ENCODE measurements at regions not wholly inside any gene's neighbourhood (a gene's known extent, or its start where the extent isn't known, plus 50 kb on each side); places are given as distances from the start of the nearest gene placed in this dataset.

DNA sequence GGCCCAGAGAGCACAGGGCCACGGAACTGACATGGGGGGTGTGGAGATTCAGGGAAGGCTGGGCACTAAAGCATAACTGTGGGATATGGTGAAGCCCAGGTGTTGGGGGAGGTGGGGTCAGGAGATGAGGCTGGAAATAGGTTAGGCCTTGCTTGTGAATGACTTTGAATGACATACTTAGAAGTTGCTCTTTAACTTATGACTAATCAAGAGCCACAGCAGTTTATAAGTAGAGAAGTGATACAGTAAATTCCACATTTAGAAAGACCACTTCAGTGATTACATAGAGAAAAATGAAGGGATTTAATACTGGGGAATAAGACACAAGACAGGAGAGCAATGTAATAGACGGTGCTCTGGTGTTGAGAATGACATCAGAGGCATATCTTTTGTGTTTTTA lies 120.8 kb upstream of the SEC61G start:
- TF ChIP-seq, protein P1, sequence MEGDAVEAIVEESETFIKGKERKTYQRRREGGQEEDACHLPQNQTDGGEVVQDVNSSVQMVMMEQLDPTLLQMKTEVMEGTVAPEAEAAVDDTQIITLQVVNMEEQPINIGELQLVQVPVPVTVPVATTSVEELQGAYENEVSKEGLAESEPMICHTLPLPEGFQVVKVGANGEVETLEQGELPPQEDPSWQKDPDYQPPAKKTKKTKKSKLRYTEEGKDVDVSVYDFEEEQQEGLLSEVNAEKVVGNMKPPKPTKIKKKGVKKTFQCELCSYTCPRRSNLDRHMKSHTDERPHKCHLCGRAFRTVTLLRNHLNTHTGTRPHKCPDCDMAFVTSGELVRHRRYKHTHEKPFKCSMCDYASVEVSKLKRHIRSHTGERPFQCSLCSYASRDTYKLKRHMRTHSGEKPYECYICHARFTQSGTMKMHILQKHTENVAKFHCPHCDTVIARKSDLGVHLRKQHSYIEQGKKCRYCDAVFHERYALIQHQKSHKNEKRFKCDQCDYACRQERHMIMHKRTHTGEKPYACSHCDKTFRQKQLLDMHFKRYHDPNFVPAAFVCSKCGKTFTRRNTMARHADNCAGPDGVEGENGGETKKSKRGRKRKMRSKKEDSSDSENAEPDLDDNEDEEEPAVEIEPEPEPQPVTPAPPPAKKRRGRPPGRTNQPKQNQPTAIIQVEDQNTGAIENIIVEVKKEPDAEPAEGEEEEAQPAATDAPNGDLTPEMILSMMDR (optimal IDR thresholded peaks at IDR 0.05 in 1 of 3, IDR thresholded peaks at IDR 0.05 in 1 of 3, conservative IDR thresholded peaks at IDR 0.05 in 1 of 3; ENCODE audit: extremely low read depth in 1 of 3, insufficient read depth in 2 of 3, low read length in 3 of 3), result no peak
- TF ChIP-seq EZH2 (IDR thresholded peaks at IDR 0.05; ENCODE audit: low read length), result no peak
